ENCODE measurements at regions not wholly inside any gene's neighbourhood (a gene's known extent, or its start where the extent isn't known, plus 50 kb on each side); places are given as distances from the start of the nearest gene placed in this dataset.

- no peak for TF ChIP-seq POLR2AphosphoS5 (IDR thresholded peaks at IDR 0.05; ENCODE audit: low read depth, low read length)
- no peak for TF ChIP-seq POLR2A (IDR thresholded peaks at IDR 0.05; ENCODE audit: low read depth, low read length)
These were observed 167.7 kb upstream of the SHH start for GRCh38 chr7:155979994-155980393.

Data from GM12892 (cell line).